M059J (cell line): ENCODE measurements at regions not wholly inside any gene's neighbourhood (a gene's known extent, or its start where the extent isn't known, plus 50 kb on each side); places are given as distances from the start of the nearest gene placed in this dataset.
"Not testable (repeated sequence)": the region's sequence is repeated elsewhere in the genome, so short reads cannot be mapped to it uniquely, and the experiment has no call there.

ENCODE experiments used
- DNase-seq: peaks from one replicate; pipeline ENCODE4 v3.0.0-alpha.2; 2012; ENCODE audit warnings: low read depth

GRCh38 chr15:23750179-23750578 lies 63.1 kb upstream of the NDN start:
- no peak for DNase-seq

- DNase-seq, result no peak
These were observed 63.7 kb upstream of the NDN start for GRCh38 chr15:23750776-23751175.

- DNase-seq, result no peak
These were observed 66.1 kb upstream of the NDN start for GRCh38 chr15:23753248-23753647.

- DNase-seq, result no peak
These were observed 71.8 kb upstream of the NDN start for GRCh38 chr15:23758891-23759290.

- DNase-seq, result no peak
These were observed 72.9 kb upstream of the NDN start for GRCh38 chr15:23760024-23760423.

- DNase-seq, result no peak
These were observed 74.3 kb upstream of the NDN start for GRCh38 chr15:23761386-23761785.

- DNase-seq, result no peak
These were observed 74.9 kb upstream of the NDN start for GRCh38 chr15:23762026-23762425.

GRCh38 chr15:23763021-23763420 lies 75.9 kb upstream of the NDN start:
- DNase-seq, result no peak

GRCh38 chr15:23764306-23764705 lies 77.2 kb upstream of the NDN start:
- no peak for DNase-seq

- DNase-seq, result no peak
These were observed 77.6 kb upstream of the NDN start for GRCh38 chr15:23764716-23765115.

GRCh38 chr15:23766779-23767178 lies 79.7 kb upstream of the NDN start:
- not testable (repeated sequence) for DNase-seq

- no peak for DNase-seq
These were observed 86.0 kb upstream of the NDN start for GRCh38 chr15:23773093-23773492.

GRCh38 chr15:23787346-23788105 lies 100.4 kb upstream of the NDN start:
- no peak for DNase-seq

- DNase-seq, result no peak
These were observed 106.1 kb upstream of the NDN start for GRCh38 chr15:23793191-23793680.

- DNase-seq, result no peak
These were observed 110.8 kb upstream of the NDN start for GRCh38 chr15:23797747-23798446.

- DNase-seq, result no peak
These were observed 114.8 kb upstream of the NDN start for GRCh38 chr15:23801881-23802280.

GRCh38 chr15:23802896-23803435 lies 115.9 kb upstream of the NDN start:
- not testable (repeated sequence) for DNase-seq

GRCh38 chr15:23806980-23807379 lies 119.9 kb upstream of the NDN start:
- DNase-seq, result no peak

GRCh38 chr15:23823508-23823907 lies 136.4 kb upstream of the NDN start:
- no peak for DNase-seq

- no peak for DNase-seq
These were observed 141.7 kb upstream of the NDN start for GRCh38 chr15:23828786-23829185.

- no peak for DNase-seq
These were observed 148.8 kb upstream of the NDN start for GRCh38 chr15:23835953-23836352.

- no peak for DNase-seq
These were observed 152.9 kb upstream of the NDN start for GRCh38 chr15:23839893-23840474.

GRCh38 chr15:23846218-23846617 lies 159.1 kb upstream of the NDN start:
- no peak for DNase-seq
